DND-41 (cell line): ENCODE measurements at regions not wholly inside any gene's neighbourhood (a gene's known extent, or its start where the extent isn't known, plus 50 kb on each side); places are given as distances from the start of the nearest gene placed in this dataset.

Experiments used
- ATAC-seq: fragments of 200-7000 bp; cut with Tn5 transposase; 3 replicates; pipeline ENCODE4 v1.9.1; 2021; ENCODE audit warnings: low read depth; ENCODE audit not compliant: insufficient read depth
- DNase-seq: peaks from one replicate; pipeline ENCODE4 v3.0.0-alpha.2; 2020
- H2AFZ ChIP-seq: 2 replicates; pipeline ENCODE4 v1.6.0; 2012; ENCODE audit warnings: low read depth, low read length
- H3K27ac ChIP-seq: 2 replicates; pipeline ENCODE4 v1.5.1; 2012; ENCODE audit warnings: low read length, inconsistent platforms
- H3K27me3 ChIP-seq: fragments of 200-600 bp; sonication (generic); 2 replicates; pipeline ENCODE4 v1.6.0; 2012; ENCODE audit warnings: low read length, mild to moderate bottlenecking, inconsistent platforms; ENCODE audit not compliant: insufficient read depth, poor library complexity
- H3K36me3 ChIP-seq: 2 replicates; pipeline ENCODE4 v1.5.1; 2012; ENCODE audit warnings: low read length, inconsistent platforms; ENCODE audit not compliant: insufficient read depth
- H3K4me1 ChIP-seq: 2 replicates; pipeline ENCODE4 v1.5.1; 2012; ENCODE audit warnings: mild to moderate bottlenecking, low read length; ENCODE audit not compliant: insufficient read depth
- H3K4me2 ChIP-seq: 2 replicates; pipeline ENCODE4 v1.6.0; 2012; ENCODE audit warnings: mild to moderate bottlenecking, moderate library complexity, low read length, inconsistent platforms; ENCODE audit not compliant: insufficient read depth
- H3K4me3 ChIP-seq, 2 experiments: fragments of 200-600 bp in 1 of 2; shearing (Covaris generic) in 1 of 2; 2 replicates each; pipeline ENCODE4 v1.5.1; 2012 to 2016; ENCODE audit warnings: inconsistent platforms in 2 of 2, low read length in 2 of 2, mild to moderate bottlenecking in 2 of 2, low read depth in 1 of 2, moderate library complexity in 1 of 2
- H3K79me2 ChIP-seq: 2 replicates; pipeline ENCODE4 v1.6.0; 2012; ENCODE audit warnings: low read length, inconsistent platforms; ENCODE audit not compliant: insufficient read depth
- H3K9ac ChIP-seq: 2 replicates; pipeline ENCODE4 v1.6.0; 2012; ENCODE audit warnings: low read depth, mild to moderate bottlenecking, inconsistent platforms, low read length, moderate library complexity
- H3K9me3 ChIP-seq: 2 replicates; pipeline ENCODE4 v1.5.1; 2012; ENCODE audit warnings: low read length, moderate library complexity, mild to moderate bottlenecking, inconsistent platforms; ENCODE audit not compliant: insufficient read depth, severe bottlenecking
- H4K20me1 ChIP-seq: 2 replicates; pipeline ENCODE4 v1.6.0; 2012; ENCODE audit warnings: low read length; ENCODE audit not compliant: insufficient read depth
- CTCF ChIP-seq: IDR thresholded peaks from 2 replicates; pipeline ENCODE4 v1.5.1; 2012; ENCODE audit warnings: borderline replicate concordance, low read length, moderate library complexity, mild to moderate bottlenecking; ENCODE audit not compliant: poor library complexity, severe bottlenecking; ENCODE audit errors: extremely low read depth
- EZH2 ChIP-seq: IDR thresholded peaks from 3 replicates; pipeline ENCODE4 v1.6.1; 2012; ENCODE audit warnings: borderline replicate concordance, low read depth, mild to moderate bottlenecking, moderate library complexity, low read length, inconsistent platforms; ENCODE audit not compliant: severe bottlenecking

GRCh38 chr4:177103619-177104018, 206.1 kb upstream of the NEIL3 start:
- Histone ChIP-seq H3K4me2 (no peak overlapping the region), H3K4me3 (no peak overlapping the region), H2AFZ (no peak overlapping the region), H3K79me2 (peaks cover 67% of the 10 kb centered on the region), H3K9me3 (no peaks in the 10 kb centered on the region), H3K4me1 (no peaks in the 10 kb centered on the region), H3K9ac (no peak overlapping the region), H4K20me1 (peaks cover 12% of the 10 kb centered on the region; the same call in 1 of the 2 replicates), H3K27me3 (no peaks in the 10 kb centered on the region), H3K36me3 (peaks cover 55% of the 10 kb centered on the region), H3K27ac (no peak overlapping the region)
- no peak for DNase-seq
- ATAC-seq = no peak
- no peak for TF ChIP-seq CTCF
- TF ChIP-seq EZH2 = no peak

- DNase-seq (no peak), ATAC-seq (no peak)
- H3K27me3 ChIP-seq = no peaks in the 10 kb centered on the region
- no peak overlapping the region for H2AFZ ChIP-seq
- no peak overlapping the region for H3K9ac ChIP-seq
- peaks cover 8% of the 10 kb centered on the region; the same call in 1 of the 2 replicates for H4K20me1 ChIP-seq
- H3K4me2 ChIP-seq = no peak overlapping the region
- peaks cover 64% of the 10 kb centered on the region for H3K36me3 ChIP-seq
- peaks cover 67% of the 10 kb centered on the region for H3K79me2 ChIP-seq
- no peak overlapping the region for H3K27ac ChIP-seq
- H3K9me3 ChIP-seq = no peaks in the 10 kb centered on the region
- H3K4me1 ChIP-seq = no peaks in the 10 kb centered on the region
- no peak for TF ChIP-seq EZH2
- no peak for TF ChIP-seq CTCF
- H3K4me3 ChIP-seq = no peak overlapping the region
Measured at GRCh38 chr4:177105536-177105935, 204.1 kb upstream of the NEIL3 start.

- Histone ChIP-seq H3K4me3 (no peak overlapping the region), H3K27me3 (no peaks in the 10 kb centered on the region), H3K4me2 (no peak overlapping the region), H3K79me2 (peaks cover 63% of the 10 kb centered on the region), H2AFZ (no peak overlapping the region), H3K9ac (no peak overlapping the region), H3K27ac (no peak overlapping the region), H4K20me1 (peaks cover 3% of the 10 kb centered on the region; the same call in 1 of the 2 replicates), H3K4me1 (no peaks in the 10 kb centered on the region), H3K36me3 (peaks cover 76% of the 10 kb centered on the region), H3K9me3 (no peaks in the 10 kb centered on the region)
- TF ChIP-seq CTCF (no peak), EZH2 (no peak)
- no peak for ATAC-seq
- DNase-seq = no peak
Measured at GRCh38 chr4:177107288-177107921, 202.3 kb upstream of the NEIL3 start.
